ENCODE measurements at regions not wholly inside any gene's neighbourhood (a gene's known extent, or its start where the extent isn't known, plus 50 kb on each side); places are given as distances from the start of the nearest gene placed in this dataset.

GRCh38 chr6:3578981-3579380 is 122.1 kb upstream of the SLC22A23 start:
- no peak for TF ChIP-seq BHLHE40 (IDR thresholded peaks at IDR 0.05; ENCODE audit: borderline replicate concordance)
- TF ChIP-seq FOXK2 (IDR thresholded peaks at IDR 0.05), result no peak
- CTCF ChIA-PET, result no interaction called here
- DNase-seq (ENCODE audit: extremely low spot score), result no peak
- POLR2A ChIA-PET, result no interaction called here

GRCh38 chr6:3577517-3577916 is 120.7 kb upstream of the SLC22A23 start:
- ChIA-PET POLR2A (no interaction called here), CTCF (no interaction called here)
- no peak for TF ChIP-seq FOXK2 (IDR thresholded peaks at IDR 0.05)
- no peak for TF ChIP-seq L3MBTL2 (conservative IDR thresholded peaks at IDR 0.05)
- TF ChIP-seq NFRKB (IDR thresholded peaks at IDR 0.05), result no peak

GRCh38 chr6:3575701-3576100 is 118.9 kb upstream of the SLC22A23 start:
- no peak for TF ChIP-seq ZNF384 (IDR thresholded peaks at IDR 0.05)
- TF ChIP-seq FOXM1 (IDR thresholded peaks at IDR 0.05; ENCODE audit: borderline replicate concordance), result no peak
- no peak for TF ChIP-seq SUZ12 (IDR thresholded peaks at IDR 0.05)
- TF ChIP-seq FOXK2 (IDR thresholded peaks at IDR 0.05), result no peak
- TF ChIP-seq TARDBP (IDR thresholded peaks at IDR 0.05), result no peak
- no peak for TF ChIP-seq NFRKB (IDR thresholded peaks at IDR 0.05)
- TF ChIP-seq L3MBTL2 (conservative IDR thresholded peaks at IDR 0.05), result no peak
- no peak for TF ChIP-seq CTBP1 (IDR thresholded peaks at IDR 0.05; ENCODE audit: borderline replicate concordance)
- no peak for TF ChIP-seq PKNOX1 (IDR thresholded peaks at IDR 0.05)
- POLR2A ChIA-PET, result no interaction called here
- CTCF ChIA-PET, result no interaction called here
- DNase-seq (ENCODE audit: extremely low spot score), result no peak

More at GRCh38 chr6:3577517-3577916, 120.7 kb upstream of the SLC22A23 start:
- DNase-seq (ENCODE audit: extremely low spot score), result no peak

GRCh38 chr6:3575166-3575565 is 118.3 kb upstream of the SLC22A23 start:
- TF ChIP-seq NFRKB (IDR thresholded peaks at IDR 0.05) (no peak), HDGF (IDR thresholded peaks at IDR 0.05; ENCODE audit: borderline replicate concordance) (no peak), ELF4 (IDR thresholded peaks at IDR 0.05) (no peak), SP1 (IDR thresholded peaks at IDR 0.05) (no peak)
- no peak for DNase-seq (ENCODE audit: extremely low spot score)
- CTCF ChIA-PET, result no interaction called here
- POLR2A ChIA-PET, result no interaction called here

- POLR2A ChIA-PET, result no interaction called here
- CTCF ChIA-PET, result no interaction called here
- DNase-seq (ENCODE audit: extremely low spot score), result no peak
- no peak for TF ChIP-seq LEF1 (IDR thresholded peaks at IDR 0.05; ENCODE audit: borderline replicate concordance)
Observed at GRCh38 chr6:3573670-3574069, 116.8 kb upstream of the SLC22A23 start.

GRCh38 chr6:3571836-3572235 is 115.0 kb upstream of the SLC22A23 start:
- no peak for DNase-seq (ENCODE audit: extremely low spot score)
- ChIA-PET POLR2A (no interaction called here), CTCF (no interaction called here)
- no peak for TF ChIP-seq TARDBP (IDR thresholded peaks at IDR 0.05)
- no peak for TF ChIP-seq ZNF384 (IDR thresholded peaks at IDR 0.05)
- no peak for TF ChIP-seq CTBP1 (IDR thresholded peaks at IDR 0.05; ENCODE audit: borderline replicate concordance)
- no peak for TF ChIP-seq ARNT (IDR thresholded peaks at IDR 0.05)
- TF ChIP-seq HDGF (IDR thresholded peaks at IDR 0.05; ENCODE audit: borderline replicate concordance), result no peak
- no peak for TF ChIP-seq SP1 (IDR thresholded peaks at IDR 0.05)
- TF ChIP-seq L3MBTL2 (conservative IDR thresholded peaks at IDR 0.05), result no peak
- no peak for TF ChIP-seq PKNOX1 (IDR thresholded peaks at IDR 0.05)
- TF ChIP-seq ELF4 (IDR thresholded peaks at IDR 0.05), result no peak
- no peak for TF ChIP-seq FOXA1 (IDR thresholded peaks at IDR 0.05)
- TF ChIP-seq NFRKB (IDR thresholded peaks at IDR 0.05), result no peak
- no peak for TF ChIP-seq FOXK2 (IDR thresholded peaks at IDR 0.05)
- no peak for TF ChIP-seq LEF1 (IDR thresholded peaks at IDR 0.05; ENCODE audit: borderline replicate concordance)

GRCh38 chr6:3571250-3571681 is 114.4 kb upstream of the SLC22A23 start:
- POLR2A ChIA-PET, result no interaction called here
- CTCF ChIA-PET, result no interaction called here

More at GRCh38 chr6:3571250-3571681, 114.4 kb upstream of the SLC22A23 start:
- DNase-seq (ENCODE audit: extremely low spot score), result no peak
- TF ChIP-seq SP1 (IDR thresholded peaks at IDR 0.05) (no peak), TARDBP (IDR thresholded peaks at IDR 0.05) (no peak), LEF1 (IDR thresholded peaks at IDR 0.05; ENCODE audit: borderline replicate concordance) (no peak), ZNF384 (IDR thresholded peaks at IDR 0.05) (no peak), ARNT (IDR thresholded peaks at IDR 0.05) (no peak), L3MBTL2 (conservative IDR thresholded peaks at IDR 0.05) (no peak), FOXM1 (IDR thresholded peaks at IDR 0.05; ENCODE audit: borderline replicate concordance) (no peak), PKNOX1 (IDR thresholded peaks at IDR 0.05) (no peak), SUZ12 (IDR thresholded peaks at IDR 0.05) (no peak), BHLHE40 (IDR thresholded peaks at IDR 0.05; ENCODE audit: borderline replicate concordance) (no peak), FOXK2 (IDR thresholded peaks at IDR 0.05) (no peak)
